Astrocyte (in vitro differentiated cells and primary cell): ENCODE measurements at regions not wholly inside any gene's neighbourhood (a gene's known extent, or its start where the extent isn't known, plus 50 kb on each side); places are given as distances from the start of the nearest gene placed in this dataset.

Source experiments
- EZH2 ChIP-seq: IDR thresholded peaks from 2 replicates; pipeline ENCODE4 v1.6.1; 2012; ENCODE audit warnings: mild to moderate bottlenecking, low read length, inconsistent platforms; ENCODE audit not compliant: insufficient read depth
- TF ChIP-seq, protein P1 (sequence below): IDR thresholded peaks from 2 replicates; pipeline ENCODE4 v1.5.1; 2011; ENCODE audit warnings: low read depth, mild to moderate bottlenecking, inconsistent platforms, low read length, moderate library complexity; ENCODE audit not compliant: insufficient read depth

DNA sequence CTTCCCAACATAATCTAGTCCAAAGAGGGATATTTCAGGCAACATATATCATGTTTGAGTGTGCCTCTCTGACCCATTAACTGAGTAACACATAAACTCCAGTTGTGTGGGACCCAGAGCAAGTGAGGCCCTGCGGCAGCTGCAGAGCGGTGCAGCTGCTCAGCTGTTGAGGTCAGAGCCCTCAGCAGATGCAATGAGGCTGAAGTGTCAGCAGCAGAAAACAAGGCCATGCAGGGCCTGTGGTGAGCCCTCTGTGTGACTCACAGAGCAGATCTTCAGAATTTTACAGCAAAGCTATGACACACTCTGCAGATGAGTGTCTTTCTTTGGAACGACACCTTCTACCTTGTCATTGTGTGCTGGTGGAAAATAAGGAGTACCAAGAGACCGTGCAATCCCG, 168.5 kb downstream of the CBLN2 start:
- TF ChIP-seq, protein P1, sequence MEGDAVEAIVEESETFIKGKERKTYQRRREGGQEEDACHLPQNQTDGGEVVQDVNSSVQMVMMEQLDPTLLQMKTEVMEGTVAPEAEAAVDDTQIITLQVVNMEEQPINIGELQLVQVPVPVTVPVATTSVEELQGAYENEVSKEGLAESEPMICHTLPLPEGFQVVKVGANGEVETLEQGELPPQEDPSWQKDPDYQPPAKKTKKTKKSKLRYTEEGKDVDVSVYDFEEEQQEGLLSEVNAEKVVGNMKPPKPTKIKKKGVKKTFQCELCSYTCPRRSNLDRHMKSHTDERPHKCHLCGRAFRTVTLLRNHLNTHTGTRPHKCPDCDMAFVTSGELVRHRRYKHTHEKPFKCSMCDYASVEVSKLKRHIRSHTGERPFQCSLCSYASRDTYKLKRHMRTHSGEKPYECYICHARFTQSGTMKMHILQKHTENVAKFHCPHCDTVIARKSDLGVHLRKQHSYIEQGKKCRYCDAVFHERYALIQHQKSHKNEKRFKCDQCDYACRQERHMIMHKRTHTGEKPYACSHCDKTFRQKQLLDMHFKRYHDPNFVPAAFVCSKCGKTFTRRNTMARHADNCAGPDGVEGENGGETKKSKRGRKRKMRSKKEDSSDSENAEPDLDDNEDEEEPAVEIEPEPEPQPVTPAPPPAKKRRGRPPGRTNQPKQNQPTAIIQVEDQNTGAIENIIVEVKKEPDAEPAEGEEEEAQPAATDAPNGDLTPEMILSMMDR = no peak
- no peak for TF ChIP-seq EZH2
